Muscle of arm (tissue), 1 donor: ENCODE measurements at regions not wholly inside any gene's neighbourhood (a gene's known extent, or its start where the extent isn't known, plus 50 kb on each side); places are given as distances from the start of the nearest gene placed in this dataset.
"Not testable (repeated sequence)": the region's sequence is repeated elsewhere in the genome, so short reads cannot be mapped to it uniquely, and the experiment has no call there.

ENCODE experiments used
- DNase-seq: peaks from one replicate; pipeline ENCODE4 v3.0.0-alpha.2; 2013

DNA sequence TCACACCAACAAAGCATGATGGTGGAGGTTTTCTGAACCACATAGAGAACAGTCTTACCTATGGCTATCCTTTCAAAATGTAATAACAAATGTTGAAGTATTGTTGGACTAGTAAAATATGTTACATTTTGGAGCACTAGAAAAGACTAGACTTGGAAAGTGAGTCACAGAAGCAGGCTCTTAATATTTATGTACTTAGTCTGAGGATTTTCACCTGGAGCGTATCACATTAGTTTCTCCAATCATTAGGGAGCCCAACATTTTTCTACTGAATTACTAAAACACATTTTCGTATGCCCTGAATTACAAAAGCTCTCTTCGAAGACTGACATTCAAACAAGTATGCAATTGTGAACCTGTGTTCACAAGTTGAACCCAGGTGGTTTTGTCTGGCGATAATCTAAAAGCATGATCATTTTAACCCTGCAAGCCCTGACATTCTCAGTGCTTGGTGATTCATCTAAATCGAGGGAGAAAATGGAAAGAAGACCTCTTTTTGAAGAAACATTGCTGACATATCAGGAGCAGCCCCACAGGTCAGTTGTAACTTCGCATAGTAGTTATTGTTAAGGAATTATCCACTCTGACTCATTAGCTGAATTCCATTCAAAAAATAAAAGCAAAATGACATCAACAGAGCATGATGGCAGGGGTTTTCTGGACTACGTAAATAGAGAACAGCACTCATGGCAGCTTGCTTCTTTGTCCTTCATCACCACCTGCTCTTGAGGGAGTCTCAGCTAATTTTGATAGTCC is 679.8 kb upstream of the NECTIN3 start:
- DNase-seq: no peak

DNA sequence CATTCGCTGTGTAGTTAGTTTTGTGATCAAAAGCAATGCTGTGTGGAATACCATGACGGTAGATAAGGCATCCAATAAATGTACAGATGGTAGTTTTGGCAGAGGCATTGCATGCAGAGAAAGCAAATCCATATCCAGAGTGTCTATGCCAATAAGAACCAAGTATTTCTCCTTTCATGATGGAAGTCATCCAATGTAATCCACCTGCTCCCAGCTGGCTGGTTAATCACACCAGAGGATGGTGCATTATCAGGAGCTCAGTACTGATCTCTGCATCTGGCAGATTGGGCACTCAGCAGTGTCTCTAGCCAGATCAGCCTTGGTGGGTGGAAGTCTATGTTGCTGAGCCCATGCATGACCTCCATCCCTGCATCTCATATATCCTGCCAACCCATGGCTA is 677.7 kb upstream of the NECTIN3 start:
- no peak for DNase-seq

DNA sequence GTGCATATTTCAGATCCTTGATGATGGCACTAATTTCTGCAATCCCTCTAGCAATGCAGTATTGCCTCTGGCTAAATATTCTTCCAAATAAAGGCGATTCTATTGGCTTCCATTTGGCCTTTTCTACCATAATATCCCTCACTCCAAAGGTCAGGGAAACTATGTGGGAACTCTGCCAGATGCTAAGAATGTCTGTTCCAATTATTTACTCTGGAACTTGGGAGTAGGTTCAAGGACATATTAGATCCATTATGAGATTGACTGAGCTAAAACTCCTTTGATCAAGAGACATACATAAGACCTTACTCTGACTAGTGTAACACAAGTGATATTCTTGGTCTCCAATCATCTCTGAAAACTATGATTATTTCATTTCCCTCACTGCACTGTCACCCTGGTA is 674.5 kb upstream of the NECTIN3 start:
- DNase-seq: no peak

DNA sequence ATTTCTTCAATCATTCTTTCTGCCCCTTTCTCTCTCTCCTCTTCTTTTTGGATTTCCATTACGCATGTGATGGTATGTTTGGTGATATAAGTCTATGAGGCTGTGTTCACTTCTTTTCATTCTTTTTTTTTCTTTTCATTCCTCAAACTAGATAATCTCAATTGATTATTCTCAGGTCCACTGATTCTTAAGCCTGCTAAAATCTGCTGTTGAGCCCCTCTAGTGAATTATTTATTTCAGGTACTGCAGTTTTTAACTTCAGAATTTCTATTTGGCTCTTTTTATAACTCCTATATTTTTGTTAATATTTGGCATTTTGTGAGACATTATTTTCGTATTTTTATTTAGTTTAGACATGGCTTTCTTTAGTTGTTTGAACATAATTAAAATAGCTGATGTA is 671.3 kb upstream of the NECTIN3 start:
- DNase-seq: no peak

DNA sequence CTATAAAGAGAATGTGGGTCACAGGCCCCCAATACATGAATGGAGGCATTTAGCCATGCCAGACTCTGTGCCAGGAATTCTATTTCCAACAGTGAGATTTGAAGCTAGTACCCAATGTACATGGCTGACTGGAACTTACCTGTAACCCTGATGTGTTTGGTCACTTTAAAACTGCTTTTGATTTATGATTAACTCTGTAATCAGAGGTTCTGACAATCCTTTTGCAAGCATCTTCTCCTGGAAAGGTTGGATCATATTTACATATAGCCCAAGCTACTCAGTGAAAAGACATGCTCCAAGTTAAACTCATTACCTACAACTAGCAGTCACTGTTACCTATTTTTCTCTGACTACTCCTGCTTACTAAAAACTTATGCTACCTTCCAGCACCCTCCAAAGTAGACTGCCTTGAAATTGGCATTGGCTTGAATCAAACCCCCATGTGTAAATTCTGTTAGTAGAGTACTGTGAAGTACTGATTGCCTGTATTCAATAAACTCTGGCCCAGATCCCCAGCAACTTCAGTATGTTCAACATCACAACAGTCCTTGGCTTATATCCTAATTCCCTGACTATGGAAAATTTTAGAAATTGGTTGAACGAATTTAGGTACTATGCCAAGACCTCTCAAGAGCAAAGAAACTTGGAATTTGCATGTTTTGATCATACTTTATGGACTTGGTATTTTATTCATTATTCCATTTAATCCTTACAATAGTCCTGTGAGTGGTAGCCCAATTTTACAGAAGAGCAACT is 665.6 kb upstream of the NECTIN3 start:
- DNase-seq: peak; percentile 12

DNA sequence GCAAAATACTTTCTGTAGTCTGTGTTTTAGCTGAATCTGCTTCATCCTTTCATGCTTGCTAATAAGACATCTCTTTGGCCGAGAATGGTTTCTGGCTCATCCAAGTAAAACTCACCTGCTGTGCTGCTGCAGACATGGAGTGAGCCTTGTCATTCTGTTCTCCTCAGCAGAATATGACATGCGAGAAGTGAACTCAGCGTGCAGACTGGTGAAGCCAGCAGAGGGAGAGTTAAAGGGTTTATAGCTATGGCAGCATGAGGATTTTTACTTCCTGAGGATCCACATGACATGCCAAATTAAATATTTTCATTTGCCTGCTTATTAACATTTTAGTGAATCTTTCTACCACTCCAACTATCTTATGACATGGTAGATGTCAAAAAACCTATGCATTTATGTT is 658.4 kb upstream of the NECTIN3 start:
- DNase-seq: no peak

DNA sequence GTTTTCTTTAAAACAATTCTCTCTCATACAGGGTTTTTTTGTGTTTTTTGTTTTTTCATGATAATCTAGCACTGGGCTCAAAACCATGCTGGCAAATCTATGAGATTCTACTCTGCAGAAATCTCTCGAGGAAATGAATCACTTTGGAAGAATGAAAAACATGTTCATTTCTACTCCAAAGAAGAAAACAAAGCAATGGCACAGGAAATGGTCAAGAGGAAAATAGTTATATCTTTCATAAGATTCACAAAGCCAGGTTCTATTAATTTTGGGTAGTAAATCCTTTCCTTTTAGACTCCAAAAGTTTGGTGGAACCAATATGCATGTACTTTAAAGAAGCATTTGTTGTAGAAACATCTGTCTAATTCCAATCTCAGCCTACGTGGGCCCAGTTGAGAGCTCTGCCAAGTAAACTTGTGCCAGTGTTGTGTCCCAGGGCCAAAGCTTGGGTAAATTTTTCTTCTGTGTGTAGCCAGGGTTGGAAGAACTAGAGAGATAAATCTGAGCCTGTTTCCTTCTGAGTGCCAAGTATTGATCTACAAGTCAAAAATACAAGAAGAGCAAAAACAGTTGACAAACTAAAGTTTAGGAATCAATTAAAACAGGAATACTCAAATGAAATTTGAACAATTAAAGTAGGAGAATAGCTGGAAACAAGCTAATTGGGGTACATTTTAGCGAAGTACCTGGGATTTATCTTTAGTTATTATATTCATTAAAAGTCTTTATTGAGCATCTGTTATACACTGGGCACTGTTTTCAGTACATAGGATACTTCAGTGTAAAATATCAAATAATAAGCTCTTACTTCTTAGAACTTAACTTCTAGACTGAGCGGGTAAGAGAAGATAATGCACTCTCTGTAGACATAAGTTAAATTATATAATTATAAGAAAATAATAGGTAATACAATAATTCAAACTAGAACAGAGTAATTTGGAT is 657.5 kb upstream of the NECTIN3 start:
- DNase-seq: peak; percentile 13

DNA sequence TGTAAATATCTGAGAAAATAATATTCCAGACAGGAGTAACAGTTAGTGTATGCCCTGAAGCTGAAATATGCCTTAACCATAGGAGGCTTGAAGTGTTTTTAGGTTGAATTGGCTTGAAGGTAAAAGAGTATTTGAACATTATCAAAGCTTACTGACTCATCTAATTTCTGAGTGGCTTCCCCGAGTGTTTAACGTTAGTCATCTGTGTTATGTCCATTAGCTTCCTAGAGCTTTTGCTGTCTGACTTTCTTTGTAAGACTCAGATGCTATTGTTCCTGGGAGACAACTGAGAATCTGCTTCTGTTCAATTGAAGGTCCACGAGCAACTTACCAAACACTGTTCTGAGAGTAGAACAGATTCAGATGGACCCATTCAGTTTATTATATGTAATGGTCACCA is 656.8 kb upstream of the NECTIN3 start:
- no peak for DNase-seq

DNA sequence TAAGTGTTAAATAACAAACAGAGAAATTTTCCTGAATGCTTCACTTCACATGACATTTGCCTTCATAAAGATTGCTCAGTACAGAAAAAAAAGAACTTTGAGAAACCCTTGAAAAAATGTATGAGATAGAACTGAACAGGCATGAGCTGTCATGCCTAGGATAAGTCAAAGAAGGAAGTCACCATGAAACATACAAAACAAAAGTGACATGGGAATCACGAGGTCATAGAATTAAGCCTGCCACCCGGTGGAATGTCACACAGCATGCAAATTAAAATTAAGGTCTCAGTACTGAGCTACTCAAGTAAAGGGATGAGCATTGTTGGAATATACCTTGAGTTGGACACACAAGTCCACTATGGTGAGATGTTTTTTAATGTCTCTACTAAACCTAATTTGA is 652.5 kb upstream of the NECTIN3 start:
- no peak for DNase-seq

DNA sequence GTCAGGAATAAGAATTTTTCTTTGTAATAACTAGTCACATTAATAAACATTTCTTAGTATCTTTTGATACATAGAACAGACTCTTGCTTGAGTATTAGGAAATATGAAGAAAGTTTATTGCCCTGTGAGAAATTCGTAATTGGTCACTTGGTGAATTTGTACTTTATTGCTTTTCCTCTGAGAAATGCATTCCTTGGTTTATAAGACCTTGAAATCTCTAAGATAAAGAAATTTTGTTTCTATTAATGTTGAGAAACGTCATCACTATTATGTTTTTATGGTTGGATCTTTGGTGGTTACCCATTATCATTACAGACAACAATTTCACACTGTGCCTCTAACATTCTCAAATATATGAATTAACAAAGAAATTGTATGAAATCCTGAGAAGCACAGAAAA is 652.0 kb upstream of the NECTIN3 start:
- DNase-seq: no peak

DNA sequence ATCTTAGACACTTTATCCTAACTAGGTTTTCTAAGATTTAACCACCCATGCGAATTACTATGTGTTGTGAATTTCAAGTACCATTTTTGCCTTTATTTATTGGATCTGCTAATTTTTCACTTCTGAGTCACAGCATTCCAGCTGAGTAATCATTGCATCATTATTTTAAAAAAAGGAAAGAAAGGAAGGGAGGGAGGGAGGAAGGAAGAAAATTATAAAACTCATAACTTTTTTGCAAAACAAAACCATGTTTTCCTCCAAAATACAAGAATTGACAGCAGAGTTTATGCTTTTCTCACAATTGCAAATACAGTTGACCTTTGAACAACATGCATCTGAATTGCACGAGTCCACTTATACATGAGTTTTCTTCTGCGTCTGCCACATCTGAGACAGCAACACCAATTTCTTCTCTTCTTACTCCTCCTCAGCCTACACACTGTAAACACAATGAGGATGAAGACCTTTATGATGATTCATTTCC is 651.4 kb upstream of the NECTIN3 start:
- DNase-seq: no peak

DNA sequence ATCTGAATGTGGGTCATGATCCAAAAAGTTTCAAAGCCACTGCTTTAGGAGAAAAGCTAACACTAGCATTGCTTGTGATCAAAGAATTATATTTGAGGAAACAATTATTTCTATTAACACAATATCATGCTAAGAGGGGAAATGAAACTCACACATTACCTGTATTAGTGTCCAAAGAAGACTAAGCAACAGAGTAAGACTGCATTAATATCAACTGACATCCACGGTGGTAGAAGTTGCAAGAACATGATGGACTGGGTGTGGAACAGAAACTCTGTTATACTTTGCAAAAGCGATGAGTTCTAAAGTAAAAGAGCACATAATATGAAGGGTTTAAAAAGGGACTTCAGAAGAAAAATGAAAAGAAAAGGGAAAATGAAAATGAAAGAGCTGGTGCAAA is 648.3 kb upstream of the NECTIN3 start:
- DNase-seq: no peak

DNA sequence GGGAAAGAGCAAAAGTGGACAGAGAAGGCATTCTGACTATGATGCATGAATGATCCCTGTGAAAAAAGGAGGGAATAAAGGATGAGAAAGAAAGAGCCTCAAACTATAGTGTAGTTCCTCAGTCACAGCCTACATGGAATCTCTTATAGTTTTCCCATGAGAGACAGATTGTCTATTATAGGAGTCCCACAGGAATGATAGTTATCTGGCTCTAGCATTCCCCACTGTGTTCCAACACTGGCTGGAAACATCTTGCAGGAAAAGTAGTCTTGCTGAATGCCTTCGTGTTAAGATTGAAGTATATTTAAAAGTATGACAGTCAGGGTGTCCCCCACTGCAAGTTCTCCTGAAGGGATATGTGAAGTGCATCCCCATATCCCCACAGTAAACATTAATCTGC is 641.5 kb upstream of the NECTIN3 start:
- no peak for DNase-seq

DNA sequence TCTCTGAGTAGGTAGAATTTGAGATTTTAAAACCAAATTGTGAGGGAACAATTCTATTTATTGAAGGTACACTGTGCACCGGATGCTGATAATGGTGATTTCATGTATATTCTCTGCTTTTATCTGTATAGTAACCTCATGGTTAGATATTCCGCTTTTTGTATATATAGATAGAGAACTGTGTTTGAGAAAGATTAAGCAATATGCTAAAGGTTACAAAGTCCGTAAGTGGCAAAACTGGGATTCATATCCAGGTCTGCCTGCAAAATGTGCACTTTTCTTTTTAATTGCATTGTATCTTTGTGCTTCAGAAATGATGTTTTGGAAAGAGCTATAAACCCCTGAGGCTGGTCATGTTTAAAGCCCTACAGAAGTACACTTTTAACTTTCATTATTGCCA is 635.4 kb upstream of the NECTIN3 start:
- DNase-seq: no peak

DNA sequence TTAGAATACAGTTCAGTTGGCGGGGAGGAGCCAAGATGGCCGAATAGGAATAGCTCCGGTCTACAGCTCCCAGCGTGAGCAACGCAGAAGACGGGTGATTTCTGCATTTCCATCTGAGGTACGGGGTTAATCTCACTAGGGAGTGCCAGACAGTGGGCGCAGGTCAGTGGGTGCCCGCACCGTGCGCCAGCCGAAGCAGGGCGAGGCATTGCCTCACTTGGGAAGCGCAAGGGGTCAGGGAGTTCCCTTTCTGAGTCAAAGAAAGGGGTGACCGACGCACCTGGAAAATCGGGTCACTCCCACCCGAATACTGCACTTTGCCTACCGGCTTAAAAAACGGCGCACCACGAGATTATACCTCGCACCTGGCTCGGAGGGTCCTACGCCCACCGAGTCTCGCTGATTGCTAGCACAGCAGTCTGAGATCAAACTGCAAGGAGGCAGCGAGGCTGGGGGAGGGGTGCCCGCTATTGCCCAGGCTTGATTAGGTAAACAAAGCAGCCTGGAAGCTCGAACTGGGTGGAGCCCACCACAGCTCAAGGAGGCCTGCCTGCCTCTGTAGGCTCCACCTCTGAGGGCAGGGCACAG is 631.5 kb upstream of the NECTIN3 start:
- not testable (repeated sequence) for DNase-seq

DNA sequence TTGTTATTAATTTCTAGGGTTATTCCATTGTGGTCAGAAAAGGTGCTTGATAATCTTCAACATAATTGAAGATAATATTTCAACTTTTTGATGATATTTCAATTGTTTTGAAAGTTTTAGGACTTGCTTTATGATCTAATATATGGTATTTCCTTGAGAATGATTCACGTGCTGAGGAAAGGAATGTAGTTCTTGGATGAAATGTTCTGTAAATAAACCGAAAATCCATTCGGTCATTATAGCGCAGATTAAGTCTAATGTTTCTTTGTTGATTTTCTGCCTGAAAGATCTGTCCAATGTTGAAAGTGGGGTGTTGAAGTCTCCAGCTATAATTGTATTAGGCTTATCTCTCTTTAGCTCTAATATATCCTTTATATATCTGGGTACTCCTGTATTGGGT is 617.5 kb upstream of the NECTIN3 start:
- DNase-seq: no peak

DNA sequence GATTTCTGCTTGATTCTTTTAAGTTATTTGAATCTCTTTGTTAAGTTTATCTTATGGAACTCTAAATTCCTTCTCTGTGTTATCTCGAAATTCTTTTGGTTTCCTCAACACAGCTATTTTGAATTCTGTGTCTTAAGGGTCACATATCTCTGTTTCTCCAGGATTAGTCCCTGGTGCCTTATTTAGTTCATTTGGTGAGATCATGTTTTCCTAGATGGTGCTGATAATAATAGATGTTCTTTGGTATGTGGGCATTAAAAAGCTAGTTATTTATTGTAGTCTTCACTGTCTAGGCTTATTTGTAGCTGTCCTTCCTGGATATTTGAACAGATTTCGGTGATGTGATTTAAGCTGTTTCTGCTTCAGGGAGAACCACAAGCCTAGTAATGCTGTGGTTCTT is 615.6 kb upstream of the NECTIN3 start:
- DNase-seq: no peak

DNA sequence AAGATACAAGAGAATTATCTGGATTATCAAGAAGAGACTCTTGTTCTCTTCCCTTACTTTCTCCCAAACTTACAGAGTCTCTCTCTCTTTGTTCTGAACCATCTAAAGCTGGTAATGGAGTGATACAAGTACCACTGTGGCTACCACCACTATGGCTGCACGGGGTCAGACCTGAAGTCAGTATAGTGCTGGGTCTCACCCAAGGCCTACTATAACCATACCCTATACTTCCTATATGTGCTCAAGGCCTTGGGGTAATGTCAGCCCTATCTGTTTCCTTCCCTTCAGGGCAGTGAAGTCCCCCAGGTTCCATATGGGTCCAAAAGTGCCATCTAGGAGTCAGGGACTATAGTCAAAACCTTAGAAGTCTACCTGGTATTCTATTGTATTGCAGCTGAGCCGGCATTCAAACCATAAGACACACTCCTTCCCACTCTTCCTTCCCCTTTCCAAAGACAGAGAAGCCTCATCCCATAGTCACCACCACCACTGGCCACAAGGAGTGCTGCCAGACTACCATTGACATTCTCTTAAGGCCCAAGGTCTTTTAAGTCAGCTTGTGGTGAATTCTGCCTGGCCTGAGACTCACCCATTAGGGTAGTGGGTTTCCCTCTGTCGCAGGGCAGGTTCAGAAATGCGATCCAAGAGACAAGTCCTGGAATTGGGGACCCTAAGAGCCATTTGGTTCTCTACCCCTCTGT is 615.0 kb upstream of the NECTIN3 start:
- DNase-seq: no peak

DNA sequence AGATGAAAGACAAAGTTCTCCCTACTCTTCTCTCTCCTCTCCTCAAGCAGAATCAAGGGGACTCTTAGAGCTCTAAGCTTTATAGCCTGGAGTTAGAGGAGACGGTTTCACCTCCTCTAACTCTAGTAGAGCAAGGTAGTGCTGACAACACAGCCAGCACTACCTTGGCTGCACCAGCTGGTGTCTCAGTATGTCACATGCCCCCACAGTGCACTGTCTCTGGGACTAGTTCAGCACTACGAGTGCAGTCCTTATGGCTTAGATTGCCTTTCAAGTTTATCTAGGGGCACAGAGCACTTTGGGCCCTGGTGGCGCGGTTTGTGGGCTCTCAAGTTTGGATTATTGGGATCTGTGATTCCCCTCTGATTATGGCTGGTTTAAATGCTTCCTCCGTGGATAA is 614.1 kb upstream of the NECTIN3 start:
- no peak for DNase-seq

DNA sequence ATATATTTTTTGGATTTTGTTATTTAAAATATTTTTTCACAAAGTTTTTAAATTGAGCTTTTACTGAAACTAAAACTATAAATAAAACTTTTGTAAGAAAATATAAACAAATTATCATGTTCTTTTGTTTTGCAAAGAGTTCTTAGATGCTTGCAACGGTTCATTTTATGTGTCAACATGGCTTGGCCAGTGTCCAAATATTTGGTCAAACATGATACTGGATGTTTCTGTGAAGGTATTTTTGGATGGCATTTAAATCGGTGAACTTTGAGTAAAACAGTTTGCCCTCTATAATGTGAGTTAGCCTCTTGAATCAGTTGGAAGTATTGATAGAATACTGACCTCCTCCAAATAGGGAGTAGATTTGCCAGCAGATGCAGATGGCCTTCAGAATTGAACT is 612.6 kb upstream of the NECTIN3 start:
- DNase-seq: no peak

DNA sequence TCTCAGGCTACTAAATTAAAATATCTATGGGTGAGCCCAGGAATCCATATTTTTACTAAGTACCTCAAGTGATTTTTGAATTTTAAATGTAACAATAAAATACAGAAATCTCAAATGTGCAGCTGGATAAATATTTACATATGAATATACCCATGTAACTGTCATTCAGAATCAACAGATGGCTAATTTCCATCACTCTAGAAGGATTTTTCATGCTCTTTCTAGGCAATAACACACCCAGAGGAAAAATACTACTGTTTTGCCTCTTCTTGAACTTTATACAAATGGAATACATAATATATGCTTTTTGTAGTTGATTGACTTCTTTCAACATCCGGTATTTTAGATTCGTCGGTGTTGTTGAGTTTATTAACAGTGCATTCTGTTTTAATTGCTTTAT is 601.3 kb upstream of the NECTIN3 start:
- no peak for DNase-seq
